ENCODE measurements at regions not wholly inside any gene's neighbourhood (a gene's known extent, or its start where the extent isn't known, plus 50 kb on each side); places are given as distances from the start of the nearest gene placed in this dataset.

DNA sequence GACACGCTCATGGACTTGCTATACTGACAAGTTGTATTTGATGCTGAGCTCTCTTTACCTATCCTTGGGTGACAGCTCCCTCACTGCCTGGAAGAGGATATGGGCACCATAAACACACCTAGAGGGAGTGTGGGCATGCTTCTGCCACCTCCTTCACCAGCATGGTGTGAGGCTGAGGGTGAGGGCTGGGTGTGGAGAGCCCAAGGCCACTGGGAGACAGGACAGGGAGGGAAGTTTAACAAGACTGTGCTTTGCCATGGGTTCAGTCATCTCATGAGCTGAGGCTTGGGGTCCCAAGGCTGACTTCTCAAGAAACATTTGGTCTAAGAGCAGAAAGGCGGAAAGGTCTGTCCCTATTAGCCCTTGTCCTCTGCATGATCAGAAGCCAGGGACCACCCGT, 93.6 kb upstream of the ANKRD55 start:
- TF ChIP-seq, protein P1, sequence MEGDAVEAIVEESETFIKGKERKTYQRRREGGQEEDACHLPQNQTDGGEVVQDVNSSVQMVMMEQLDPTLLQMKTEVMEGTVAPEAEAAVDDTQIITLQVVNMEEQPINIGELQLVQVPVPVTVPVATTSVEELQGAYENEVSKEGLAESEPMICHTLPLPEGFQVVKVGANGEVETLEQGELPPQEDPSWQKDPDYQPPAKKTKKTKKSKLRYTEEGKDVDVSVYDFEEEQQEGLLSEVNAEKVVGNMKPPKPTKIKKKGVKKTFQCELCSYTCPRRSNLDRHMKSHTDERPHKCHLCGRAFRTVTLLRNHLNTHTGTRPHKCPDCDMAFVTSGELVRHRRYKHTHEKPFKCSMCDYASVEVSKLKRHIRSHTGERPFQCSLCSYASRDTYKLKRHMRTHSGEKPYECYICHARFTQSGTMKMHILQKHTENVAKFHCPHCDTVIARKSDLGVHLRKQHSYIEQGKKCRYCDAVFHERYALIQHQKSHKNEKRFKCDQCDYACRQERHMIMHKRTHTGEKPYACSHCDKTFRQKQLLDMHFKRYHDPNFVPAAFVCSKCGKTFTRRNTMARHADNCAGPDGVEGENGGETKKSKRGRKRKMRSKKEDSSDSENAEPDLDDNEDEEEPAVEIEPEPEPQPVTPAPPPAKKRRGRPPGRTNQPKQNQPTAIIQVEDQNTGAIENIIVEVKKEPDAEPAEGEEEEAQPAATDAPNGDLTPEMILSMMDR (optimal IDR thresholded peaks at IDR 0.05 in 1 of 3, IDR thresholded peaks at IDR 0.05 in 1 of 3, conservative IDR thresholded peaks at IDR 0.05 in 1 of 3; ENCODE audit: extremely low read depth in 1 of 3, insufficient read depth in 2 of 3, low read length in 3 of 3) = no peak
- TF ChIP-seq EZH2 (IDR thresholded peaks at IDR 0.05; ENCODE audit: low read length) = no peak
